Retina (tissue), 1 donor: ENCODE measurements at regions not wholly inside any gene's neighbourhood (a gene's known extent, or its start where the extent isn't known, plus 50 kb on each side); places are given as distances from the start of the nearest gene placed in this dataset.
"Not testable (repeated sequence)": the region's sequence is repeated elsewhere in the genome, so short reads cannot be mapped to it uniquely, and the experiment has no call there.

ENCODE experiments used
- DNase-seq: peaks from one replicate; pipeline ENCODE4 v3.0.0-alpha.2; 2016

DNA sequence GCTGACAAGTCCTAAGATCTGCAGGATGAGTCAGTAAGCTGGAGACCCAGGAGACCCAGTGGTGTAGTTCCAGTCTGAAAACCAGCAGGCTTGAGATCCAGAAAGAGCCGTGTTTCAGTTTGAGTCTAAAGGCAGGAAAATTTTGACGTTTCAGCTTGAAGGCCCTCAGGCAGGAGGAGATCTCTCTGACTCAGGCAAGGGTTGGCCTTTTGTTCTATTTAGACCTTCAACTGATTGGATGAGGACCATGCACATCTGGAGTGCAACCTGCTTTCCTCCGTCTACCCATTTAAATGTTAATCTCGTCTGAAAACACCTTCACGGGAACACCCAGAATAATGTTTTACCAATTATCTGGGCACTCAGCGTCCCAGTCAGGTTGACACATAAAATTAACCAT is 69.5 kb downstream of the NPIPA7 start:
- not testable (repeated sequence) for DNase-seq

DNA sequence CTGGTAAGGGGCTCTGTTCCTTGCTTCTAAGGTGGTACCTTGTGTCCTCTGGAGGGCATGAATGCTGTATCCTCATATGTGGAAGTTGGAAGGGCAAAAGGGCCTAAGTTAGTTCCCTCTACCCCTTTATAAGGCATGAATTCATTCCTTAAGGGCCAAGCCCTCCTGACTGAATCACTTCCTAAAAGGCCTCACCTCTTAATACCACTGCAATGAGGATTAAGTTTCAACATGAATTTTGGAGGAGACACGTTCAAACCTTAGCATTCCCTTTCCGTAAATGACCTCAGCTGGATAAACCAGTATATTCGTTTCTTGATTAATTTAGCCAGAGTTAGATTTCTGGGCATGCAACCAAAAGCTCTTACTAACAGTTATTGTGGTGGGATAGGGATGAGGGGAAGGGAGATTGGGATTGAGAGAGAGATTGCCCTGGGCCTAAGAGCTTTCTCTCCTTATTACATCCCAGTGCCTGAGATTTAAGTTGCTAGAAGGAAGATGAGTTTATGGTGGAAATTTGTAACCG is 70.8 kb downstream of the NPIPA7 start:
- DNase-seq, result not testable (repeated sequence)

DNA sequence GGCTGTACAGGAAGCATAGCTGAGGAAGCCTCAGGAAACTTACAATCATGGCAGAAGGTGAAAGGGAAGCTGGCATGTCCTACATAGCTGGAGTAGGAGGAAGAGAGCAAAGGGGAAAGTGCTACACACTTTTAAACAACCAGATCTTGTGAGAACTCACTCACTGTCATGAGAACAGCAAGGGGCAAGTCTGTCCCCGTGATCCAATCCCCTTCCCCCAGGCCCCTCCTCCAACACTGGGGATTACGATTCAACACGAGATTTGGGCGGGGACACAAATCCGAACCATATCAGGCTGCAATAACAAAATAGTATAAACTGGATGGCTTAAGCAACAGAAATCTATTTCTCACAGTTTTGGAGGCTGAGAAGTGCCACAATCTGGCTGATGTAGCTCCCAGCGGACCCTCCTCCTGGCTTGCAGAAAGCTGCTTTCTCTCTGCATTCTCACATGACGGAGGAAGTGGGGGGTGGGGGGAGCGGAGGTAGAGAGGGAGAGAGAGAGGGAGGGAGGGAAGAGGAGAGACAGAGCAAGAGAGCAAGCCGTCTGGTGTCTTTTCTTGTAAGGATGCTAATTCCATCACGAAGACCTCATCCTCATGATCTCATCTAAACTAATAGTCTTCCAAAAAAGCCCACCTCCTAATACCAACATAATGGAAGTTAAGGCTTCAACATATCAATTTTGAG is 72.9 kb downstream of the NPIPA7 start:
- not testable (repeated sequence) for DNase-seq

DNA sequence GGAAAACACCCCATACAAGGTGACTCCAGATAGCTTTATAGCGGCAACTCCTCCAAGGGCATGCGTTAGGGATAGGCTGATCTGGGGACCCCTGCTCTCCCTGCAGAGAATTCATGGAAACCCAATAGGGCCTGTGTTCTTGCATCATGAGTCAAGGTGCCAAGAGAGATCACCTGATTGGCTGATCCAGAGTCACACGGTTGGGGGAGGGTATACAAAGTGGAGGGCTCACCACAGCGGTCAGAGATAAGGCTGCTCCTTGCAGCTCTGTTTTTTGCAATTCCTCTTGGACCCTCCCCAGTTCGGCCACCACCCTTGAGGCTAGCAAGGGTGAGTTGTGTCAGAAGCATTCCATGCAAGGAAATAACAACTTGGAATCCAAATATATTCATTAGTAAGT is 79.6 kb downstream of the NPIPA7 start:
- DNase-seq, result not testable (repeated sequence)

DNA sequence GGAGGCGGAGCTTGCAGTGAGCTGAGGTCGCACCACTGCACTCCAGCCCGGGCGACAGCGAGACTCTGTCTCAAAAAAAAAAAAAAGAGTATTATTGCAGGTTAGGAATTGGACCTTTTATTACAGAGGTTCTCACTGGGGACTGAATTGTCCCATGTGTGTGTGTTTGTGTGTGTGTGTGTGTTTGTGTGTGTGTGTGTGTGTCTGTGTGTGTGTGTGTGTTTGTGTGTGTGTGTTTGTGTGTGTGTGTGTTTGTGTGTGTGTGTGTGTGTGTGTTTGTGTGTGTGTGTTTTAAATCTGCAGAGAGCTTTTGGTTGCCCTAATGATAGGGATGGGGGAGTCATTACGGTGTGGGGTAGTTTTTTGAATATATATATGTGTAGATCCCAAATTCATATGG is 84.9 kb downstream of the NPIPA7 start:
- DNase-seq, result not testable (repeated sequence)

DNA sequence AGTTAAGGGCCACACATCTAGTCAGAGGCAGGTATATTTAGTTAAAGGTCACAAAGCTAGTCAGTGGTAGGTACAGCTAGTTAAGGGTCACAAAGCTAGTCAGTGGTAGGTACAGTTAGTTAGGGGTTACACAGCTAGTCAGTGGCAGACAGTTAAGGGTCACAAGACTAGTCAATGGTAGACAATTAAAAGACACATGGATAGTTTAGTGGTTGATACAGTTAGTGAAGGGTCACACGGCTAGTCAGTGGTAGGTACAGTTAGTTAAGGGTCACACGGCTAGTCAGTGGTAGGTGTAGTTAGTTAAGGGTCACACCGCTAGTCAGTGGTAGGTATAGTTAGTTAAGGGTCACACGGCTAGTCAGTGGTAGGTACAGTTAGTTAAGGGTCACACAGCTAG is 110.0 kb downstream of the NPIPA7 start:
- DNase-seq, result not testable (repeated sequence)

DNA sequence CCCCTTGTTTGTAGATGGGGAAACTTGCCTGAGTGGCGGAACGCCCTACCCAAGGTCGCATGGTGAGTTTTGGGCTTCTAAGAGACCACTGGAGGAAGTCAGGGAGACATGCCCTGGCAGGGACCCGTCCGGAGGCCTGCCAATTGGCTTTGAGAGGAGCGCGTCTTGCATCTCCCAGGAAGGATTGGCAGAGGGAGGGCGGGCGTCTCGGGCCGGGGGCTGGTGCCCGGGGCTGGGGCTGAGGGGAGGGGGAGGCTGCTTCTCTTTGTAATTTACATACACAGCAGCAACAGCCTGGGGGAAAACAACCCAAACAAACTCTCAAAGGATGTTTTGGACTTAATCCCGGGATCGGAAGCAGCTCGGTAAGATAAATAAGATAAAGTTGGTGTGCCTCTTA is 110.5 kb downstream of the NPIPA7 start:
- DNase-seq, result not testable (repeated sequence)

DNA sequence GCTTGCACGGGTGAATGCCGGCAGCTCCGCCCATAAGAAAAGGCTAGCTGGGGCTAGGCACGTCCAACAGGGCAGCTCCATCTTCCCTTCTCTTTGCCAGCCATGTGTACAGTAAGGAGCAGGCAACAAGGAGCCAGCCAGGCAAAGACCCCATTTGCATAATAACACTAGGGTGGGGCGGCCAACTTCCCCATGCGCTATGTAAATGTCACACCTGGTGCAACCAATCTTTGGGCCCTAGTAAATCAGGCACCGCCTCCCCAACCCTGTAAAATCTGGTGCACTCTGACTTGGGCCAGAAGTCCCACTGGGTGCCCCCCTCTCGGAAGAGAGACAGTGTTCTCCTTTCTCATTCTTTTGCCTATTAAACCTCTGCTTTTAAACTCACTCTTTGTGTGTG is 115.2 kb downstream of the NPIPA7 start:
- DNase-seq, result not testable (repeated sequence)

DNA sequence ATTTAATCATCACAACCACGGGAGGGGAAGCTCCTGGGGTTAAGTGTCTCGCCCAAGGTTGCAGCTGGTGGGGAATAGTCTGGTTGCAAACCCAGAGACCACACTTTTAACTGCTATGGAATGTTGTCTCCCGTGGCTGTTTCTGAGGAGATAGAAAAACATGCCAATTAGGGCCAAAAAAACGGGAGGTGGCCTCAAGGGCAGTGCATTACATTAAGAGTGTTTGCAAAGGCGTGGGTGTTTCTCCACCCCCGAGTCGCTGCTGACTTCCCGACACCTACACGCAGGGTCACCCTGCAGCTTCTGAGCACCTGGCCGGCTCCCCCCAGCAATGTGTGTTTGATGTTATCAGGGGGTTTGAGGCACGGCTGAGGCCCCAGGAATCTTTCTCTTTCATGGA is 116.1 kb downstream of the NPIPA7 start:
- DNase-seq, result not testable (repeated sequence)

DNA sequence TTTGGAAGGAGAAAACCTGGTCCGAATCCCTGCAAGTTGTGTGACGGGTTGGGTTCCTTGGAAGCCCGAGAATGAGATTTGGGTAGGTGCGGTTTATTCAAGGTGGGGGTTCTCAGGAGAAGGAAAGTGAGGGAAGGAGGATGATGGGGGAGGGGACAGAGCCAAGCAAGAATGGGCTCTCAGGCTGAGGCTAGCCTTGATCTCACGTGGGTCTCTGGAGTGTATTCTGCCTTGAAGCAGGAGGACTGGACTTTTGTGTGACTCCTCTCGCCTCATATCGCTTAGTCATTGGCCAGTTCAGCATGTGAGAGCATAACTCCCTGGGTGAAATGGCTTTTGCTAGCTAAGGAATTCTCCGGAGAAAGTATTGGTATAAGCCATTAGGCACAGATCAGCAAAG is 120.9 kb downstream of the NPIPA7 start:
- DNase-seq, result not testable (repeated sequence)

DNA sequence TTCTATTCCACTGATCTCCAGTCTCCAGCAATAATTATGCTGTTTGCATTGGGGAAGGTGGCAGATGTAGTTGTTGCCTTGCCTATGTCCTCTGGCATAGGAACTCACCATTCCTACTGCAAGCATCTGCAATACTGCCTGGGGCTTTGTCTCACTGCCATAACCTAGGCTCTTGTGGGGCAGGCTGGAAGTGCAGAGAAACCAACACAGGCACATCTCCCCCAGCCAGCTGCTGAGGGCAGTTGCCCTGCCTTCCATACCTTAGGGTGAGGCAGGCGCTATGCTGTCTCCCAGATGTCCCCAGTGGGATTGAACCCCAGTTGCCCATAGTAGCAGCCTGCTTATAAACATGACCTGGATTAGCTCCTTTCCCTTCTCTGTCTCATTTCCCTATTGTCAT is 128.1 kb downstream of the NPIPA7 start:
- DNase-seq, result not testable (repeated sequence)

DNA sequence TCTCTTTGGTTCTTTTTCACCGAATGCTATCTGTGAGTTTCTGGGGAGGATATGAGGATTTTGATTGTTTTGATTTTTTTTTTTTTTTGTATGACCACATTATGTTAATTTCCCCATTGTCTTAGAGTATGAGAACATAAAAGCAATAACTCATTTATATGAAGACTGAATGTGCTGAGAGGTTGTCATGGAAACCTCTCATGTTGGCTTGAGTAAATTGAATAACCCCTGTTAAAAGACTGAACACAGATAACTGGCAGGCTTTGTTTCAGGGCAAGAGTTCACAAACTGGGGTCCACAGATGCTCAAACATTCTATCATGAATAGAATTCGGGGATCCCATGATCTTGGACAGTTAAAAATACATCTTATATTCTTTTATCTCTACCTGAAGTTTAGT is 129.4 kb downstream of the NPIPA7 start:
- not testable (repeated sequence) for DNase-seq

DNA sequence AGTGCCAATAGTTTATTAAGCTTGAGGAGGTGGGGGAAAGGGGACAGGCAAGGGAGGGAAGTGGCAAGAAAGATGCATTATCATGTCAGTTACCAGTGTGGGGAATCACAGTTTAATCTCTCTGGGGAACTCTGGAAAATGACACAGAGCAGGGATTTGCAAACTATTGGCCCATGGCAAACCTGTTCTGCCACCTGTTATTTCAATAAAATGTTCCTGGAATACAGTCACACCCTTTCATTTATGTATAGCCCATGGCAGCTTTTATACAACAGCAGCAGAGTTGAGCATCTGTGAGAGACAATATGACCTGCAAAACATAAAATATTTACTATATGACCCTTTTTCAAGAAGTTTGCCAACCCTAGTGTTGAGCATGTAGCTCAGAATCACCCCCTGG is 140.5 kb downstream of the NPIPA7 start:
- DNase-seq, result not testable (repeated sequence)

DNA sequence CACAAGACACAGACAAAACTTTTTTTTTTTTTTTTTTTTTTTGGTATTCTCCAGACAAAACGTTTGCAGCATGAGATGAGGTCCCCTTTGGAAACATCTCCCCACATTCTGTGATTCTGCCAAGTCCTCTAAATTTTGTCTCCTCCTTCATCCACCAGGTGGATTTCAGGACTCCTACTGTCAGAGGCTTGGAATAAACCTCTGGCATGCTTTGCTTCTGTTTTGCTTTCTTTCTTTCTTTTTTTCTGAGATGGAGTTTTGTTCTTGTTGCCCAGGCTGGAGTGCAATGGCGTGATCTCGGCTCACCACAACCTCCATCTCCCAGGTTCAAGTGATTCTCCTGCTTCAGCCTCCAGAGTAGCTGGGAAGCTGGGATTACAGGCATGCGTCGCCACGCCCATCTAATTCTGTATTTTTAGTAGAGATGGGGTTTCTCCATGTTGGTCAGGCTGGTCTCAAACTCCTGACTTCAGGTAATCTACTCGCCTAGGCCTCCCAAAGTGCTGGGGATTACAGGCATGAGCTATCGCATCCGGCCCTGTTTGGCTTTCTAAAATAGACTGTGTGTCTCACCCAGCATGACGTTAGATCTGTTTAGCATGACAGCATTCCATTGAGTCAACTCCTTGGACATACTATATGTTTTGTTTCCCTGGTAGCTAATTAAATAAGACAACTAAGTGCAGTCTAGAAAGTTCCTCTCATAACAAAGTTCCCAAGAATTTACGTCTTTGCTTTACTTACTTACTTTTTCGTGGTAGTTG is 142.5 kb downstream of the NPIPA7 start:
- not testable (repeated sequence) for DNase-seq

DNA sequence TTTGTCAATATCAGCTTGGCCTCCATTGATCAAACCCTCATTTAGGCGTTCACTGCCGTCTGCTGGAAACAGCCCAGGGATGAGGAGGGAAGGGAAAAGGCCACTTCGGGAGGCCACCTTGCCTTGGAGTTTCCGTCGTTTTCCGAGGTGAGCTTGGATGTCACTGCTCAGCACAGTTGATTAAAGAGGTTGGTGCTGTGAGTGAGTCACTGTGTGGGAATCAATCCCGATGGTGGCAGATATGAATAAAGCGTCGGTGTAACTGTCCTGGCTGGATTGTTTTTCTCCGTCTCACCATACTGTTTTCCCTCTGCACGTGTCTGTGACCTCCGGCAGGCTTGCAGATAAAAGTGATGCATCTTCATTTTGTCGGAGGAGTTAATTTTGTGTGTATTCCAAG is 148.1 kb downstream of the NPIPA7 start:
- DNase-seq, result not testable (repeated sequence)

DNA sequence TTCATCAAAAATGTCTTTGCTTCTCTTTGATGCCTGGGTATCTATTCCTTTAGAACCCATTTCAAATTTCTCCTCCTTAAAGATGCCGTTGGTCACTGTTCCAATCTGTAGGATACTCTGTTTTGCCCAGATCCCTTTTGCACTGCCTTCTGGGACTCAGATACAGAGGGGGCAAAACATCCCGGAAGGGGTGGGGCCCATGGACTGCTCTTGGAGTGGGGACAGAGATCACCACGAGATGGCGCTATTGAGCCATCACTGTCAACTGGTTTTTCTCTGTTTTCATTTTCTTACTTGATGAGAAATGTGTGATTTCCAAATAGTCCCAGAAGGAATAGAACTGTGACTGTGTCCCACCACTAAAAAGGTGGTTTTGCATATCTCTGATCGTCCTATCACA is 151.8 kb downstream of the NPIPA7 start:
- DNase-seq, result not testable (repeated sequence)

DNA sequence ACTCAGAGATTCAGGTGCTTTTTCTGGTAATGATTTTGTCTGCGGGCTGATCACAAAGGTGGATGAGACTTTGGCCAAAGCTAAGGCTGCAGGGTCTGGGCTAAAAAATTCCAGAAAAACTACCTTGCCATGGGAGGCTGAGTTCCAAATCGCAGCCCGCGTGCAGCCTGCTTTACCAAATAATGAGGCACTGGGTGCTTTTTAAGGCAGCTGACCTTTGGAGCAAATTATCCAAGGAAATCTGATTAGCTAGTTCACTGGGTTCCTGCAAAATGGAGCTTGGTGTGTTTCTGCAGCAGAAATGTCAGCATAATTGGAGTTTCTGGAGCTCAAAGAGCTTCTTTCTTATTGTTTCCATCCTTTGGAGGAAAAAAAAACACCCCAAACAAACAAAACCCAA is 156.6 kb downstream of the NPIPA7 start:
- DNase-seq, result peak; percentile 2

DNA sequence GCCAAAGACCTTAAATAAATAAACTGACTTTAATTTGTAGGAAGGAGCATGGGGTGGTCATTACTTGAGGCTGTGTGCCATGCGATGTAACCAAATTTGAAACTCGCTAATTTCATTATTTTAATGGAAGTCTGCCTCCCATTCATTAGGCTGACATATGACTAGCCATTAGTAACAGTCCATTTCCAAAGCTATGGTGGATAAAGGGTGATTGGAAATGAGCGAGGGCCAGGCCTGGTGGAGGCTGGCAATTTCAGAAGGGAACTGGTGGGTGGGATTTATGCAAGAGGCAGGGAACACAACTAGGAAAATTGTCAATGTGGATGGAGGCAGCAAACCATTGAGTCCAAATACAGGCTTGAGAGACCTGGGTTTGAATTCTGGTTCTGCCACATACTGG is 157.2 kb downstream of the NPIPA7 start:
- DNase-seq, result not testable (repeated sequence)

DNA sequence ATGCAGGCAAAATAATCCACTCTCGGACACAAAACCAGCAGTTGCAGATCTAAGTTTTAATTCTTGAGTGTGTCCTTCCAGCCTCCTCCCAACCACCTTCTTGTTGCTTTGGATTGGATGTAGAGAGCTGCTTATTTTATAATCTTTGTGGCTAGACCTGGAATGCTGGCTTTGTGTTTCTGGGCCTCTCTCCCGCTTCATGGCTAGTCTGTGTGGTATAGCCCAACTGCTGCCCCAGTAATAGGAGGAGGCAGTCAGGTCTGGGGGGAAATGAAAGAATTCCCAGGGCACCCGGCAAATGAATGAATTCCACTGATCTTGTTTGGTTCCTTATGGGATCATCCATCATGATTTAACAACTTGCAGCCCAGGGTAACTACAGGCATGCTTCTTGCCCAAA is 170.8 kb downstream of the NPIPA7 start:
- DNase-seq, result not testable (repeated sequence)

DNA sequence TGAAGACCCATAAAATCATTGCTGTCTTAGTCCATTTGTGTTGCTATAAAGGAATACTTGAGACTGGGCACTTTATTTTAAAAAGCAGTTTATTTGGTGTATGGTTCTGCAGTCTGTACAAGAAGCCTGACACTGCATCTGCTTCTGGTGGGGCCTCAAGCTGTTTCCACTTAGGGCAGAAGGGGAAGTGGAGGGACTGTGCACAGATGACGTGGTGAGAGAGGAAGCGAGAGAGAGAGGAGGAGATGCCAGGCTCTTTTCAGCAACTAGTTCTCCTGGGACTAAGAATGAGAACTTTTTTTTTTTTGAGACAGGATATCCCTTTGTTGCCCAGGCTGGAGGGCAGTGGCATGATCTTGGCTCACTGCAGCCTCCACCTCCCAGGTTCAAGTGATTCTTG is 171.9 kb downstream of the NPIPA7 start:
- not testable (repeated sequence) for DNase-seq

DNA sequence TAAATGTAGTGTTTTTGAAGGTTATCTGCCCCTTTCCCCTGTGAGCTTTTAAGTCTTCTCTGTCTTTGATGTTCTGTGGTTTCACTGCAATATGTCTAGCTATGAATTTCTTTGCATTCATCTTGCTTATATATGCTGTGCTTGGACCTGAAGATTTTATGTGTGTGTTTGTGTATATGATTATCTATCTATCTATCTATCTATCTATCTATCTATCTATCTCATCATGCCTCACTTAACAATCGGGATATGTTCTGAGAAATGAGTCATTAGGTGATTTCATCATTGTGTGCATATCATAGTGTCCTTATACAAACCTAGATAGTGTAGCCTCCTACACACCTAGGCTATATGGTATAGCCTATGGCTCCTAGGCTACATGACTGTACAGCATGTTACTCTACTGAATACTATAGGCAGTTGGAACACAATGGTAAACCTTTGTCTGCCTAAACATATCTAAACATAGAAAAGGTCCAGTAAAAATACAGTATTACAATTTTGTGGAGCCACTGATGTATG is 173.9 kb downstream of the NPIPA7 start:
- DNase-seq, result not testable (repeated sequence)

DNA sequence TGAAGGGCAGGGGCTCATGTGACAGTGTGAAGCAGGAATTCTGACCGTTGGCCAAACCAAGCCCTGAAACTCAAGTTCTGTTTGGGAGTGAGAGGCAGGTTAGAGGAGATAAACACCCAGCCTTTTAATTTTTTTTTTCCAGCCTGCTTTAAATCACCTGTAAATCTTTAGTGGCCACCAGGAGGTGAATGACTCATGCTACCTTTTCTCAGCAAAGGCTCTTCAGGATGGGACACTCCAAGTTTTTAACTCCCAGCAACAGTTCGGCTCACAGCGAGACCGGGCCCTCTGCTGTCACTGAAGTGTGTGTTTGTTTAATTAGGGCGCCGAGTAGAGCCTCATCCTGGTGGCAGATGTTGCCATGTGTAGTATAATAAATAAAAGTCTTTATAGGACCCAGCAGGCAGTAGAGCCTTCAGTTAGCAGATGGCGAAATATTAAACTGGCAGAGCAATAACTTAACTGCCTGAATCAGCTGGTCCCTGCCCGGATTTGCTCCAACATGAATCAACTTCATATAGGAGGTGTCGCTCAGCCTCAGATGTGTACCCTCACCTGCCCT is 180.3 kb downstream of the NPIPA7 start:
- not testable (repeated sequence) for DNase-seq

DNA sequence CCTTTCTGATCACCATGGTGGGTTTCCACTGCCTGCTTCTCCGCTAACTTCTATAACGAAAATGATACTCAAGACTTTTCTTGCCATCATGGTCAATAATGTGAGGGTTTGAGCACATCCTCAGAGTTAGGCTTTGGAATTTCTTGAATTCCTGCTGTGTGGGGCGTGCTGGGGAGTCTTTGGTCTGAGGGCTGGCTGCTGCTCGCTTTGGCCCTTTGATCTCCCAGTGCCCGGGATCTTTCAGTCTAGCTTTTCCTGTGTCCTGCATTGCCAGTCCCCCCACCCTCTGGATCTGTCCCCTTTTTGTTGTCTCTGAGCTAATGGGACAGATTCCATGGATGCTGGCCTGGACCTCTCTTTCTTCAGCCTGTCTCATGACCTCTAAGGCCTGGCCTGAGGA is 182.6 kb downstream of the NPIPA7 start:
- DNase-seq, result not testable (repeated sequence)
